ENCODE measurements at regions not wholly inside any gene's neighbourhood (a gene's known extent, or its start where the extent isn't known, plus 50 kb on each side); places are given as distances from the start of the nearest gene placed in this dataset.

DNA sequence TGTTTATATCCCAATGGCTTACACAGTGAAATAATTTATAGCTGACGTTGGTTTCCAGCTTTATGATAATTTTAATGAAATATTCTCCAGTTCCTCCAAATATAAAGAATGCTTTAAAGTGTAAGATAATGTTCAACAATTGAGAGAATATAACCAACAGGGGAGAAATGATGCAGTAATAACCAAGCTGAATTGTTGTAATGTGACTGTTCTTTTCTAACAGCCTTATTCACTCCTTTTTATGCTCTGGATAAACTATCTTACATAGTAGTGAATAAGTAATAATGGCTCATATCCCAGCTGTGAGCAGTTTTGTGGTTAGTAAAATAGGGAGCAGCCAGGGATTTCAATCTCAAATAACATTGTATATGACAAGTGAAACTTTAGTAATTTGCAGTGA is 2348.7 kb upstream of the ACO1 start:
- intact Hi-C loops (cut with micrococcal nuclease; ENCODE audit: unreplicated experiment), result no loop called here
- H3K4me3 ChIP-seq (ENCODE audit: low read depth in 2 of 2, low read length in 2 of 2), result no peak overlapping the region
- in situ Hi-C loops (cut with HindIII; ENCODE audit: low pct_unique_long_range_greater_than_20kb, low sequenced_read_pairs), result no loop called here
- H3K4me1 ChIP-seq (ENCODE audit: control insufficient read depth, insufficient read depth, low read length), result no peaks in the 10 kb centered on the region
- ChIA-PET CTCF (no interaction called here), POLR2A (no interaction called here)
- no peaks in the 10 kb centered on the region for H3K27me3 ChIP-seq (ENCODE audit: control insufficient read depth, insufficient read depth, low read length)
- no peaks in the 10 kb centered on the region for H3K9me3 ChIP-seq (ENCODE audit: control insufficient read depth, insufficient read depth, low read depth, low read length)
- BruUV-seq (replicated peaks), result no TSS peak
- H3K27ac ChIP-seq (ENCODE audit: low read length), result no peak overlapping the region
- ATAC-seq (no peak), DNase-seq (ENCODE audit: low read depth, low spot score) (no peak)
- H3K36me3 ChIP-seq (ENCODE audit: control insufficient read depth, insufficient read depth, low read length), result no peaks in the 10 kb centered on the region
- TF ChIP-seq, protein P1, sequence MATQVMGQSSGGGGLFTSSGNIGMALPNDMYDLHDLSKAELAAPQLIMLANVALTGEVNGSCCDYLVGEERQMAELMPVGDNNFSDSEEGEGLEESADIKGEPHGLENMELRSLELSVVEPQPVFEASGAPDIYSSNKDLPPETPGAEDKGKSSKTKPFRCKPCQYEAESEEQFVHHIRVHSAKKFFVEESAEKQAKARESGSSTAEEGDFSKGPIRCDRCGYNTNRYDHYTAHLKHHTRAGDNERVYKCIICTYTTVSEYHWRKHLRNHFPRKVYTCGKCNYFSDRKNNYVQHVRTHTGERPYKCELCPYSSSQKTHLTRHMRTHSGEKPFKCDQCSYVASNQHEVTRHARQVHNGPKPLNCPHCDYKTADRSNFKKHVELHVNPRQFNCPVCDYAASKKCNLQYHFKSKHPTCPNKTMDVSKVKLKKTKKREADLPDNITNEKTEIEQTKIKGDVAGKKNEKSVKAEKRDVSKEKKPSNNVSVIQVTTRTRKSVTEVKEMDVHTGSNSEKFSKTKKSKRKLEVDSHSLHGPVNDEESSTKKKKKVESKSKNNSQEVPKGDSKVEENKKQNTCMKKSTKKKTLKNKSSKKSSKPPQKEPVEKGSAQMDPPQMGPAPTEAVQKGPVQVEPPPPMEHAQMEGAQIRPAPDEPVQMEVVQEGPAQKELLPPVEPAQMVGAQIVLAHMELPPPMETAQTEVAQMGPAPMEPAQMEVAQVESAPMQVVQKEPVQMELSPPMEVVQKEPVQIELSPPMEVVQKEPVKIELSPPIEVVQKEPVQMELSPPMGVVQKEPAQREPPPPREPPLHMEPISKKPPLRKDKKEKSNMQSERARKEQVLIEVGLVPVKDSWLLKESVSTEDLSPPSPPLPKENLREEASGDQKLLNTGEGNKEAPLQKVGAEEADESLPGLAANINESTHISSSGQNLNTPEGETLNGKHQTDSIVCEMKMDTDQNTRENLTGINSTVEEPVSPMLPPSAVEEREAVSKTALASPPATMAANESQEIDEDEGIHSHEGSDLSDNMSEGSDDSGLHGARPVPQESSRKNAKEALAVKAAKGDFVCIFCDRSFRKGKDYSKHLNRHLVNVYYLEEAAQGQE (IDR thresholded peaks at IDR 0.05; ENCODE audit: insufficient read depth in 1 of 2, low read depth in 2 of 2, low read length in 1 of 2), result no peak
- TF ChIP-seq CTCF (IDR thresholded peaks at IDR 0.05), result no peak
- TF ChIP-seq POLR2AphosphoS5 (IDR thresholded peaks at IDR 0.05; ENCODE audit: low read depth, low read length), result no peak
- TF ChIP-seq TCF7L2 (IDR thresholded peaks at IDR 0.05; ENCODE audit: low read depth, low read length), result no peak
- no peak for TF ChIP-seq SIN3A (IDR thresholded peaks at IDR 0.05; ENCODE audit: borderline replicate concordance, insufficient read depth, low read depth, low read length)

DNA sequence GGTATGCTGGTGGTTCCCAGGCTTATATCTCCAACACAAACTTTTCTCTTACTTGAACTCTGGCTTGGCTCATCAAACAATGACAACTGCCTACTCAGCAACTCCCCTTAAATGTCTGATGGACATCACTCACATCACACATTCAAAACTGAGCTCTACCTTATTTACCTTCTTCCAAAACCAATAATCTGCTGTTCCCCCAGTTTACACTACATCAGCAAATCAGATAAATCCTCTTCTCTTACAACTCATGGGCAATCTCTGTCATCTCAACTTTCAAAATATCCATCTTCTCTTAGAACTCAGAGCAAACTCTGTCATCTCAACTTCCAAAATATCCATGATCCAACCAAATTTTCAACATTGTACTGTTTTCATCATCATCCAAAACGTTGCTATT is 2347.9 kb upstream of the ACO1 start:
- in situ Hi-C loops (cut with HindIII; ENCODE audit: low pct_unique_long_range_greater_than_20kb, low sequenced_read_pairs) (no loop called here), intact Hi-C loops (cut with micrococcal nuclease; ENCODE audit: unreplicated experiment) (no loop called here)
- Histone ChIP-seq H3K4me1 (ENCODE audit: control insufficient read depth, insufficient read depth, low read length) (no peaks in the 10 kb centered on the region), H3K27ac (ENCODE audit: low read length) (no peak overlapping the region), H3K4me3 (ENCODE audit: low read depth in 2 of 2, low read length in 2 of 2) (no peak overlapping the region), H3K9me3 (ENCODE audit: control insufficient read depth, insufficient read depth, low read depth, low read length) (no peaks in the 10 kb centered on the region), H3K27me3 (ENCODE audit: control insufficient read depth, insufficient read depth, low read length) (no peaks in the 10 kb centered on the region), H3K36me3 (ENCODE audit: control insufficient read depth, insufficient read depth, low read length) (no peaks in the 10 kb centered on the region)
- TF ChIP-seq POLR2AphosphoS5 (IDR thresholded peaks at IDR 0.05; ENCODE audit: low read depth, low read length), result no peak
- TF ChIP-seq, protein P1 (IDR thresholded peaks at IDR 0.05; ENCODE audit: insufficient read depth in 1 of 2, low read depth in 2 of 2, low read length in 1 of 2), result no peak
- no peak for TF ChIP-seq CTCF (IDR thresholded peaks at IDR 0.05)
- no peak for TF ChIP-seq SIN3A (IDR thresholded peaks at IDR 0.05; ENCODE audit: borderline replicate concordance, insufficient read depth, low read depth, low read length)
- no peak for TF ChIP-seq TCF7L2 (IDR thresholded peaks at IDR 0.05; ENCODE audit: low read depth, low read length)
- CTCF ChIA-PET, result no interaction called here
- ATAC-seq, result no peak
- DNase-seq (ENCODE audit: low read depth, low spot score), result no peak
- POLR2A ChIA-PET, result no interaction called here
- no TSS peak for BruUV-seq (replicated peaks)
